Activated CD4-positive, alpha-beta T cell treated with anti-CD3 and anti-CD28 coated beads, Interleukin-2, amount 50 U/mL, for 1 hour (primary cell): ENCODE measurements at regions not wholly inside any gene's neighbourhood (a gene's known extent, or its start where the extent isn't known, plus 50 kb on each side); places are given as distances from the start of the nearest gene placed in this dataset.

Experiments
- DNase-seq: peaks from one replicate; pipeline ENCODE4 v3.0.0-alpha.2; 2020

DNA sequence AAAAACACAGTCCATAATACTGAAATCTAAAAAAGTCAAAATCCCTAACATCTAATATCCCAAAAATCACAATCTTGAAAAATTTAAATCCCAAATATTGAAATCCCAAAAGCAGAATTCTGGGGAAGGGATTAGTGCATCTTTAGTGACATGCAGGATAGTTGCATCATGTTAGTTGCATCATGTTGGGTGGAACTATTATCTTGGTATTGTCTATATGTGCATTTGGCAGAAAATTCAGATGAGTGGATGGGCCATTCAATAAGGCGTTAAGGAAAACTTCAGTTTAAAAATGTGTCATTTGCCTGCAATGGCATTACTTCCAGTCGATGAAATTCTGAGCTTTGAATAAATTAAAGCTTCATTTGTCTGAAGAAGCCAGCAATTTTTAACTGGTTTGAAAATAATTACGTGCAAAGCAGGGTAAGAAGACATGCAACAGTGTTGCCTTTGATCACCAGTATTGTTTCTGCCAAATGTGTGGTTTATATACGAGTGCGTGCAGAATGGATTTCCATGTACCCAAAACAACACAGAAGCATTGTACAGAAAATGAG, 221.4 kb upstream of the NFE2L3 start:
- DNase-seq, result no peak

DNA sequence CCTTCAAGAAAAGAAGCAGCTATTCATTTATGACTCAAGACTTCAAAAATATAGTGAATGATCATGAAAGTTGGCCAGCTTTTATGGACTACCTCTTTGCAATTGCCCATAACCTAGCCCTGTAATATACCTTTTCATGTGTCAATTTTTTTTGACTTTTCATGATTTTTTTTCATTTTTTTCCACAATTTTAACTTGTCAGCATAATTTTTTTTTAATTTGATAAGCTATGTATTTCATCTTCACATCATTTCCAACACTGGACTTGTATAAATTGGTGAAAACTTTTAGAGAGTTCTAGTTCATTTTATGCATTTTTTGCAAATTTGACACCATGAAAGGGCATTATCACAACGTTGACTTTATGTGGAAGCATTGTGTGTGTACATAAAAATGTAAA, 220.8 kb upstream of the NFE2L3 start:
- DNase-seq, result no peak

DNA sequence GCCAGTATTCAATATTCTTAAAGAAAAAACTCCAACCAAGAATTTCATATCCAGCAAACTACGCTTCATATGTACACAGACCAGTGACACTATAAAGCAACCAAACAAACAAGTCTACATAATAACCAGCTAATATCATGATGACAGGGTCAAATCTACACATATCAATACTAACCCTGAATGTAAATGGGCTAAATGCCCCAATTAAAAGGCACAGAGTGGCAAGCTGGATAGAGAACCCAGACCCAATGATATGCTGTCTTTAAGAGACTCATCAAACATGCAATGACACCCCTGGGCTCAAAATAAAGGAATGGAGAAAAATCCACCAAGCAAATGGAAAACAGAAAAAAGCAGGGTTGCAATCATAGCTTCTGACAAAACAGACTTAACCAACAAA, 218.1 kb upstream of the NFE2L3 start:
- DNase-seq, result no peak

DNA sequence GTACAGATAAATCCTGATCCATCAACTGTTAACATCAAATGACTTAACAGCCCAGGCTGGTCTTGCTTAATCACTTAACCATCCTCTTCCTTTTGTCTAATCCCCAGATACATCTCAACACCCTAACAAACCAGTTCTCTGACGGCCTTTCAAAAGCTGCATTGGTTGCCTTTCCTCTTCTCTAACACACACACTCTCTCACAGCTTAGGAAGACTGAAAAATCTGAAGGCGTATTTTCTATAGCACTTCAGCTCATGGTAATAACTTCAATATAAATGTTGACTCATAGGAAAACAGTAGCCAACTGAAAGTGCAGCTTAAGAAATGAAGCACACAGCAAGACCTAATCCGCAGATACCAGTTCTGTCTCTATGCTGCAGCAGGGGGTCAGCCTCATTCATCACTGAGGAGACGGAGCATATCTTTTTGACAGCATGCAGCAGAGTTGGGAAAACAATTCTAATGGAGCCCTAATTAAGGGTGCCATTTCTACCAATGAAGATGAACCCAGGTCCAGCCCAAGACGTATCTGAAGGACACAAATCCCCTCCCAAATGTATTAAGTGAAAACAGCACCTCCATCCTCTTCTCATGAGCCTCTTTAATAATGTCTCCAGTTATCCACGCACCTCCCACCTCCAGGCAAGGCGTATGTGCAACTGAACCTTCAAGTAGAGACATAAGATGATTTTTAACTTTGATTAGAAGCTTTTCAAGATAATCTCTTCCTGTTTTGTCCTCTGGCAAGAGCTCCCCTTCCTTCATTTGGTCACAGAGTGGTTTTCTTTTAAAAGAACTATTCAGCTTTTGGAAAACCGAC, 211.7 kb upstream of the NFE2L3 start:
- no peak for DNase-seq

DNA sequence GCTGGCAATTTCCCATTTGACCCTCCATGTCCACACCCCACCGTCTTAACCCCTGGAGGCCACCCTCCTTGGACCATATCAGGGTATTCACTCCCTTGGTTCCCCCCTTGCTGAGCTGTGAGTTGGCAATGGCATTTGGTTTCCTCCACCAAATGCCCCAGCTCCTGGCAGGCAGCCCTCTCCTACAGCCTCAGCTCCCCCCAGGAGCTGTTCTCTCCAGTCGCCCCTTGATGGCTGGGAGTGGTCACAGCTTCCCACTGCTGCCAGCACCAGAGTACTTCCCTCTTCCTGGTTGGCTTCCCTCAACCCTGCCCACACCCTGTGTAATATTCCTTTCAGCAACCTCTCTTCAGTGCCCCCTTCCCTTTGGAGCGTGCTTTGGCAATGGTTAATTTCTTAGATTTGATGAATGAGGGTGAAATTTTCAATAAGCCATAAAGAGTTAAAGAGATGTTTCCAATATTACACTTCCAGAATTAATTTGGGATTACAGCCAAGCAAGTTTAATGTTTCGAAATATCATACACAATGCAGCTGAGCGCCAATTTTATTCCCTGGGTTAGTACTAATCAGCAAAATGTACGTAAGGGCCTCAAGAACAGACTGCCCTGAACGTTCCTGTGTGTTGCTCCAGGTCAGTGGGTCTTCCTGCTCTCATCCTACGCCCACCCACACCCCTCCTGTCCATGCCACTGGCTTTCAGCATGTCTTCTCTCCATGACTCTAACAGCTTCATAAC, 207.1 kb upstream of the NFE2L3 start:
- DNase-seq, result no peak

DNA sequence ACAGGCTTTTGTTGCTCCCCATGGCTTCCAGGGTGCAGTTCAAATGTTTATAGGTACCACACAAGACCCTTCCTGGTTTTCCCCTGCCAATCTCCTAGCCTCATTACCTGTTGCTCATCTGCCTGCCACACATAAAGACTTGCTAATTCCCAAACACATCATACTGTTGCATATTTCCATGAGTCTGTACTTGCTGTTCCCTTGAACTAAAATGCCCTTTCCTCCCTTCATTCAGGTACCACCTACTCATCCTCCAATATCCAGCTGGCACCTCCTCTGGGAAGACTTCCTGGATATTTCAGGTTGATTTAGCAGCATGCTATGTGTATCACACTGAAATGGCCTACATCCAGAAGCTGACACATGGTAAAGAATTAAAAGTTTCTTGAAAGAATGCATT, 206.4 kb upstream of the NFE2L3 start:
- DNase-seq, result no peak

DNA sequence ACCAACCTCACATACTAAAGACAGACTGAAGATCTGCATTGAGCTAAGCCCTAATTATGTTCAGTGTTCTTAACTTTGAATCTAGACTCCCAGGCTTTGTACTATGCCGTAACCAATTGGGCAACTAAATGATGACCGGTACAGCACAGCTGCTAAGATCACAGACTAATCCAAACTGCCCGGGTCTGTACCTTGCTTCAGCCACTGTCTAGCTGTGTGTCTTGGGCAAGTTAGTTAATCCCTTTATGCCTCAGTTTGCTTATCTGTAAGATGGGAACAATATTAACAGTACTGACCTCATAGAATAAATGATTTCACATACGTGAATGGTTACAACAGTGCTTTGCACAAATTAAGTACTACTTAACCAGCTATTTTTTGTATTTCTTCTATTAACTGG, 205.8 kb upstream of the NFE2L3 start:
- no peak for DNase-seq

DNA sequence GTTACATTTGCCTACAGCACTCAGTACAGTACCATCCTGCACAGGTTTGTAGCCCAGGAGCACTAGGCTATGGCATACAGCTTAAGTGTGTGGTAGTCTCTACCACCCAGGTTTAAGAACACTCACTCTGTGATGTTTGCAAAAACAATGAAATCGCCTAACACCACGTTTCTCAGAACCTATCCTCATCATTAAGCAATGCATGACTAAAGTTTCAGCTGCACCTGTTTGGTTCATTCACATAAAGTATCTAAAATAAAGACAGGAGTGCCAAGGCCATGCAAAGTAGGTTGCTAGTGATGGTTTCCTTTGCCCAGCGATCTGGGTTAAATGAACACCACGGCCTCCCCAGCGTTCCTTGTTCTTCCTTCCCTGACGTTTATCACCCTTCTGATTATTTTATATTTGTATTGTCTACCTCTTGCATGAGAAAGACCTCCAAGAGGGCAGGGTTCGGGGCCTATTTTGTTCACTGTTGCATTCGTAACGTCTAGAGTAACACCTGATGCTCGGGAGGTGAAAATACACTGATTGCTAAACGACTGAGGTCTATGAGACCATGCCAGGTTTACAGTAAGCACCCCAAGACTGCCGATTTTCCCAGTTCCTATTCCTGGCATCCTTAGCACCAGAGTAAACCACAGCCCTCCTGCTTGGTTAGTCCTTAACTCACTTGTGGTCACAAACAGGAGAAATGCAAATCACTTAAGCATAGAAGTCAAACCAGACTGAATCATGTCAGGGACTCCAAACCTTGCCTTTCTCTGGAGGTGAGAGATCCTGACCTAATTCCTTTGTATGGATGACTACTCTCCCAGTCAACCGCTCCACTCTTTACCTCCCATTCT, 204.1 kb upstream of the NFE2L3 start:
- no peak for DNase-seq

DNA sequence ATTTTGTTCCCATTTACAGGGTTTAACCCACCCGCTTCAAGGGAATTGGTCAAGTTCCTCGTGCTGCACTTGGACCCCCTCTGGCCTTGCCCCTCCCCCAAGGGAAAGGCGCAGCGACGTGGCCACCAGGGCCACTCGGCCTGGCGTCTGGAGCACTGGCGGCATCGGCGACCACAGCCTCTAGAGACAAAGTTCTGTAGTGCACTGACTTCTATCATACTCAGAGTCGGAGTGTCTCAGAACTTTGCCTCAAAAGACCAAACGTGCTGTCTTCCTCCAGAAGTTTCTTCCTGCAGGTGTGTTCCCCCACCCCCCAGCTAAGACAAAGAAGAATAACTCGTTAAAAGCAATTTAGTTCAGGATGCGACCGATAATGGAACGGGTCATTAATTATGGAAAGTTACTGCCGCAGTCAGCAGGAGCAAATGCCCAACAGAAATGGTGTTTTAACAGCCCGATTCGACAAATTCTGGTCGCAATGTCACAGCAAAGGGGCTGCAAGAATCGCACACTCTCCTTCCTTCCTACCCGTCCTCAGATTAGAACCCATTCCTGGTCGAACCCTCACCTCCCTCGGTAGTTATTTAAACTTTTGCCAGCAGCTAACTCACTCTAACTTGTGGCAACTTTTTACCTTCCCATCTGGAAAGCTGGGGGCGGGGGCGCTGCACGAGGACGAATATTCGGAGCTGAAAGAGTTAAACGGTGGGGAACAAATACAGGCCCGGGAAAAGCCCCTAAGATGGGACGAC, 202.1 kb upstream of the NFE2L3 start:
- no peak for DNase-seq

DNA sequence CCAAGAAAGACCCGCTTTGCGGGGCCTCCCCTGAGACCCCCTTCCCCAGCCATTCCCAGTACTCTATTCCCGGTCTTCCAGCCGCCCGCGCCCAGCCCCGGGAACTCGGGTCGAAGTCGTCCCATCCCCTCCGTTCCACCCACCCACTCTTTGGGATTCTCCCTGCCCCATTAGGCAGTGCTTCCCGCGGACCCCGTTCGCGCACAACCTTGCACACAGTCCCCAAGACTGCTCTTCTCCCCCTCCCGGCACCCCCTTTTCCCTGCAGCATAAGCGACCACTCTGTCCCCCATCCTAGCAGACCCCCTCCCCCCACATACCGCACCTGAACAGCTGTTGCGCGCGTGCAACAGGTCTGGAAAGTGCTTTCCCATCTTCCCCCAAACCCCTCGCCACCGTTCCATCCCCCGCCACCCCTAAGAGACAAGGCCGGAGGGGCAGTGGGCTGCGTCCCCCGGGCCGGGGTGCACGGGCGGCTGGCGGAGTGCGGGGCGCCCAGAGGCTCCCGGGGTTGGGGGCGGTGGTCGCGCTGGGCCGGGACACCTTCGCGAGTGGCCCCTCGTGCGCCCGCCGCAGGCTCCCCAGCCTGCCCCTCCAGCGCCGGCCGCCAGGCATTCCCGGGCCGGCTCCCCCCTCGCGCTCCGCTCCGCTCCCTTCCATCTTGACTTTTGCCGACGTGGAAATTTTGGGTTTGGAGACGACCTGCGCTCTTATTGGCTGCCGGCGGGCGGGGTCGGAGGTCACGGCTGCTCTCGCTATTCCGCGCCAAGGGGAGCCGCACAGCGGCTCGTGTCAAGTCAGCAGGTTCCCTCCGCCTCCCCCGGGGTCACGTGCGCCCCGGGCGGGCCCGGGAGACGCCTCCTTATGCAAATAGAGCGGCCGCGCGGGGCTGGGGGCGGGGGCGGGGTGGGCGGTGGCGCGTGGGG, 201.2 kb upstream of the NFE2L3 start:
- DNase-seq, result peak; percentile 87

DNA sequence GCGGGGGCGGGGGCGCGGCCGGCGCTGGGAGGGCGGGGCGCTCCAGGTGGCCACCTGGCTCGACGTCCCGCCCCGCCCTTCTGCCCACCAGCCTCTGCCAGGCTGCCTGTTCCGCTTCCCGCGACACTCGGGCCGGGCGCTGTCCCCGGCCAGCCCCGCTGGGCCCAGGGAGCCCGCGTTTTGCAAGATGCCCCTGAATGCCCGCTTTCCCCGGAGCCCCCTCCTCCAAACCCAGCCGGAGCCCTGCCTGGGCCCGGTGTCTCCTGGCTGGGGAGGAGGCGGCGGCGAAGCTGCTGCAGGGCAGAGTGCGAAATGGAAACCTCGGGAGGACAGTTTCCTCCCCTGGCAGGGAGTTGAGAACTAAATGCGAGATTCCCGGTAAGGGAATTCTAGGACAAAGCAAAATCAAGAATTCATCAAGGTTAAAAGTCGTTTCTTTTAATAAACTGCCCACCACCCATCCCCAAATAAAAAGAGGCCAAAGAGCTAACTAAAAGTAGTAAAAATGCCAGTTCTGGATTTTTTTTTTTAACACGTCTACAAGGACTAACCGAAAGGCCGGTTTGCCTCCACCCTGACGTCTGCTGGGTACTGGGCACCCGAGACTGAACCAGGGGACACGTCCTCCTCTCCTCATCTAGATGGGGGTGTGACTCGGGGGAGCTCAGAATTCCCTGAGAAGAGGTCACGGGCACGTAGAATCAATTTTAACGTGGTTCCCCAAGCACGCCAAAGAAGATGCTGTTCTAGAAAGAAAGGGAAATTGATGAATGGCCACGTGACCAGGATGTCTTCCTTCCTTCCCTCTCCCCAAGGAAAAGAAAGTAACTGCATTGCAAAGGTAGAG, 200.4 kb upstream of the NFE2L3 start:
- no peak for DNase-seq

DNA sequence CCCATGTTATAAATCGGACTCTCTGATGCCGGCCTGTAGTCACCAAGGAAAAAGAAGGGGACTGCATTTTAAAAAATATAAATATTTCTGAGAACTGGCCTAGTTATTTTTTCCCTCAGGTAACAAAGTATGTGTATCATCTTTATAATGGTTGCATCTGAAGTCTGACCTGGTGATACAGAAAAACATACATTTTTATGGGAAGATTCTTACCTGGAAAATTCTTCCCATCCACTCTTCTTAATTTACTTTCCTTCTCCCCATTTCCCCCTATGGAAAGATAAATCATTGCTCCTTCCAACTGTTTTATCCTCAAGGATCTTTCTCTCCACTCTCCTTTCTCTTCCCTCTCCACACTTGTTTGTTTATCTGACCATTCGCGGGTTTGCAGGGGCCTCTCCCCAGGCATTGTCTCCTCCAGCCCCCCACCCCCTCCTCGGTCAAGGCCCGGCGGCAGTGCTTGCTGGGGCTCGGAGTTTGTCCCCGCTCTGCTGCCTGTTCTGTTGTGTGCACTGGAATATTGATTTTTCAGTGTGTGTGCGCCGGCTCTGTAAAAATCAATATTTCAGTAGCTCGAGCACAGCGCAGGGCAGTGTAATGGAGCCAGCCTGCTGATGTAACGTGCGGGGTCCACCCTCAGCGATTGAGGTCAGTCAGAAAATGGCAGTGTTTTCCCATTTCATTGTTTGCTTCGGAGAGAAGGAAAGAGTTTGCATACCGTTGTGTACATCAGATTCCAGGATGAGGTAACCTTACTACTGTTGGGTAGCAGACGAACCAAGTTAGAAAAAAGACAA, 199.5 kb upstream of the NFE2L3 start:
- no peak for DNase-seq

DNA sequence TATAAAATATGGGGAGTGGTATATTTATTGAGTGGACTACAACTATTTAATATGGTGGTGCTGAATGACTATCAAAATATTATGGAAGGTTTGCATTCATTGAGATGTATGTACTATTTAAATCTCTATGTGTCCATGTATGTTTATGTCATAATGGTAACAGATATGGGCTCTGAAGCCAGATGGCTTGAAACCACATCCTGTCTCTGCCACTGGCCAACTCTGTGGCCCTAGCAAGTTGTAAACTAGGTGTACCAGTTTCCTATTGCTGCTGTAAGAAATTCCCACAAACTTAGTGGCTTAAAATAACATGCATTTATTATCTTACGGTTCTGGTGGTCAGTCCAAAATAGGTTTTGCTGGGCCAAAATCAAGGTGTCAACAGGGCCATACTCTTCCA, 198.1 kb upstream of the NFE2L3 start:
- DNase-seq, result no peak

DNA sequence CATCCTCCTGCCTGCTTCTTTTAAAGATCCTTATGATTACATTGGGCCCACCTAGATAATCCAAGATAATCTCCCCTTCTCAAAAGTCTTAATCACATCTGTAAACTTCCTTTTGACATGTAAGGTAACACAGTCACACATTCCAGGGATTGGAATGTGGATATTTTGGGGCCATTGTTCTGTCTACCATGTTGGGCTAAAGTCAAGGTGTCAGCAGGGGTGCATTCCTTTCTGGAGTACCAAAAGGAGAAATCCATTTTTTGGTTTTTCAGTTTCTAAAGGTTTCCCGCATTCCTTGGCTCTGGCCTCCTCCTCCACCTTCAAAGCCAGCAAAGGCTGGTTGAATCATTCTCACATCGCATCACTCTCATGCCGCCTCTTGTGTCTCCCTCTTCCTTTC, 197.6 kb upstream of the NFE2L3 start:
- DNase-seq, result no peak

DNA sequence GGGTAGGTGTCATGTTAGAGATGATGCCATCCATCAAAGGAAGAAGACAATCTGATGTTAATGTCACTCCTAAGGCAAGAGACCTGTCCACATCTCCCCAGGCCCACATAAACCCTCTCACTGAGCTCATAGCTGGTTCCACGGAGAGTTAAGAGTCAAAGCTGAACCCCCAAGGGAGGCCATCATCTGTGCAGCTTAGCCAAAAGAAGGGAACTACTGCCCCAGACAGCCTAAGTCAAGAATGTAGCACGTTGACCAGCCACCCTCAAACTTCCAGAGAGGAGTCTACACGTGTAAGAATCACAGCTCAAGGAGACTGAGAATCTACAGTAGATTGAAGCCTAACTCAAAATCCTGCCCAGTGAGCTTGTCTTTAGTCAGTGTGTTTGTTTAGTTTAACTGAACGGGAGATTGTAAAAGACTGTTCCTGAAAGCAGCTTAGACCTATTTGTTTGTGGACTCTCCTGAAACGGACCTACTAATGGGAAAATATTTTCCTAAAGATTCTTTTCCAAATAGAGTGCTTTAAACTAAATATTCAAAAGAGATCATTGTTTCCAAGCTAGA, 192.7 kb upstream of the NFE2L3 start:
- DNase-seq, result no peak

DNA sequence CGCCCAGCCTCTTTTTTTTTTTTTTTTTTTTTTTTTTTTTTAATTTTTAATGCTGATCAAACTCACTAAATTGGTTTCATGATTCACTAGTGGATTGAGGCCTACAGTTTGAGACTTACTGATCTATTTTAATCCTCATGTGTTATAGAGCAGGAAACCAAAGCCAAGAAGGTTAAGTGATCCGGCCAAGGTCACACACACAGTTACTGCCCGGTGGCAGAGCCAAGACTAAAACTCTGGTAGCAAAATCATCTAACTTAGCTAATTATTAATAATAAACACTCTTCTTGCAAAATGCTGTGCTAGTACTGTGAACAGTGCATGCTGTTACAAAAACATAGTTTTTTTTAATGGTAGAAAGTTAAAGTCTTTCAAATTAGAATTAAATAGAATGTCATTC, 188.3 kb upstream of the NFE2L3 start:
- DNase-seq, result no peak

DNA sequence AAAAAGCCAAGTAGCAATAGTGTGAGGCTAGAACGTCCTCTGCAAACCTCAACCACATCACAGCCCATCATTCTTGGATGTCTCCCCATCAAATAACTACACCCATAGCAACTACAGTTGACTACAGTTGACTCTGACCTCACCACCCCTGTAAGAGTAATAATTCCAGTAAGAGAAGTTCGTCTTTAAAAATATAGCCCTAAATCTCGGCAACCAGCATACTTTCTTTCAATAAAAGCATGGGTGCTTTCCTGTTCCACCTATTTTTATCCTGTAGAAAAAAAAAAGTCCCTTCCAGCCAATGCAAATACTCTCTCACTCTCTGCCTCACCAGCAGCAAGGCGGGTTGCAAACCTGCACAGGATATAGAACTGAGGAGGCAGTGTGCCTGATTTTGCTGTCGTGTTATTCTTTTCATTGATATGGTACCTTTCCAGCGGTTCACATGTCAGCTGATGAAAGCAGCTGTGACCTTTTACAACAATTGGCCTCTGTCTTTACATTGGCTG, 187.5 kb upstream of the NFE2L3 start:
- no peak for DNase-seq

DNA sequence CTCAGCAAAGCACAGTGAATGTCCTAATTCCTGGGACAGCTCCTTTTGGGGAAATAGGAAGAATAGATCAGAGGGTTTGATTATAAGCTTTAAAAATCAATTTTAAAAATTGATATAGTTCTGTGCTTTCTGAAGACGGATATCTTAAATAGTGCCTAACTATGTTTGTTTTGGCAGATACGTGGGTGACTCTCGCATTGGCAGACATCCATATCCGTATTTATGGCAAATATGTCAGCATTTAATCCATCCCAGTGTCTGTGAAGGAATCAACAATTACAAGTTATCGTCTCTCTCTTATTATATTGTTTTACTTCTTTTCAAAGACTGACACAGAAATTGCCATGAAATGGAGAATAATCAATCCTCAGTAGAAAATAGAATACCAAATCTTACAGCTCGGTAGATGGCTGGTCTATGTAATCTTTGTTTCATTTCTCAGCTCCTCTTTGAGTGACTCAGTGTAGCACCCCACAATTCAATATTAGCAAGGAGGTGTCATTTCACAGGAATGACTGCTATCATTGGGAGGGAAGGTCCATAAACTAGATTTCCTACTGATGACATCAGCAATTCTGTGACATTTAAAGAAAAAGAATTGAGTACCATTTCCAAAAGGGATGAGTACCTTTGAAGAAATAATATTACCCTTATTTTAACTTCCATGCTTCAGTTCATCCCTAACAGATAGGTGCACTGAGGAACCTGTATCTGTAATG, 186.4 kb upstream of the NFE2L3 start:
- DNase-seq, result no peak
